ENCODE measurements at regions not wholly inside any gene's neighbourhood (a gene's known extent, or its start where the extent isn't known, plus 50 kb on each side); places are given as distances from the start of the nearest gene placed in this dataset.

- Histone ChIP-seq H3K4me1 (ENCODE audit: control insufficient read depth, insufficient read depth, low read length) (no peaks in the 10 kb centered on the region), H3K36me3 (ENCODE audit: control insufficient read depth in 2 of 2, insufficient read depth in 1 of 2, low read length in 2 of 2) (no peaks in the 10 kb centered on the region), H3K9me3 (ENCODE audit: control insufficient read depth, insufficient read depth, low read depth, low read length) (no peaks in the 10 kb centered on the region), H3K4me3 (ENCODE audit: low read depth, low read length) (no peak overlapping the region), H3K27ac (ENCODE audit: extremely low read depth, low read depth, low read length) (no peak overlapping the region)
- ChIA-PET CTCF (no interaction called here), POLR2A (no interaction called here)
- TF ChIP-seq BCL6B (tag by site-specific recombination; IDR thresholded peaks at IDR 0.05) (no peak), SCRT2 (tag by site-specific recombination; IDR thresholded peaks at IDR 0.05) (no peak), WT1 (tag by site-specific recombination; IDR thresholded peaks at IDR 0.05) (no peak), KLF10 (tag by site-specific recombination; IDR thresholded peaks at IDR 0.05) (no peak), GFI1B (tag by site-specific recombination; IDR thresholded peaks at IDR 0.05) (no peak), ZNF610 (tag by site-specific recombination; IDR thresholded peaks at IDR 0.05; ENCODE audit: borderline replicate concordance) (no peak), ZNF391 (tag by site-specific recombination; IDR thresholded peaks at IDR 0.05; ENCODE audit: borderline replicate concordance, low read depth) (no peak), ZBTB20 (tag by site-specific recombination; IDR thresholded peaks at IDR 0.05) (no peak), SETDB1 (IDR thresholded peaks at IDR 0.05; ENCODE audit: insufficient read length, low read length) (no peak)
- TF ChIP-seq, protein P1, sequence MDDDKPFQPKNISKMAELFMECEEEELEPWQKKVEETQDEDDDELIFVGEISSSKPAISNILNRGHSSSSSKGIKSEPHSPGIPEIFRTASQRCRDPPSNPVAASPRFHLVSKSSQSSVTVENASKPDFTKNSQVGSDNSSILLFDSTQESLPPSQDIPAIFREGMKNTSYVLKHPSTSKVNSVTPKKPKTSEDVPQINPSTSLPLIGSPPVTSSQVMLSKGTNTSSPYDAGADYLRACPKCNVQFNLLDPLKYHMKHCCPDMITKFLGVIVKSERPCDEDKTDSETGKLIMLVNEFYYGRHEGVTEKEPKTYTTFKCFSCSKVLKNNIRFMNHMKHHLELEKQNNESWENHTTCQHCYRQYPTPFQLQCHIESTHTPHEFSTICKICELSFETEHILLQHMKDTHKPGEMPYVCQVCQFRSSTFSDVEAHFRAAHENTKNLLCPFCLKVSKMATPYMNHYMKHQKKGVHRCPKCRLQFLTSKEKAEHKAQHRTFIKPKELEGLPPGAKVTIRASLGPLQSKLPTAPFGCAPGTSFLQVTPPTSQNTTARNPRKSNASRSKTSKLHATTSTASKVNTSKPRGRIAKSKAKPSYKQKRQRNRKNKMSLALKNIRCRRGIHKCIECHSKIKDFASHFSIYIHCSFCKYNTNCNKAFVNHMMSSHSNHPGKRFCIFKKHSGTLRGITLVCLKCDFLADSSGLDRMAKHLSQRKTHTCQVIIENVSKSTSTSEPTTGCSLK (tag by site-specific recombination; IDR thresholded peaks at IDR 0.05): no peak
Measured at GRCh38 chr7:138377306-138377705, 82.8 kb upstream of the TRIM24 start.

DNA sequence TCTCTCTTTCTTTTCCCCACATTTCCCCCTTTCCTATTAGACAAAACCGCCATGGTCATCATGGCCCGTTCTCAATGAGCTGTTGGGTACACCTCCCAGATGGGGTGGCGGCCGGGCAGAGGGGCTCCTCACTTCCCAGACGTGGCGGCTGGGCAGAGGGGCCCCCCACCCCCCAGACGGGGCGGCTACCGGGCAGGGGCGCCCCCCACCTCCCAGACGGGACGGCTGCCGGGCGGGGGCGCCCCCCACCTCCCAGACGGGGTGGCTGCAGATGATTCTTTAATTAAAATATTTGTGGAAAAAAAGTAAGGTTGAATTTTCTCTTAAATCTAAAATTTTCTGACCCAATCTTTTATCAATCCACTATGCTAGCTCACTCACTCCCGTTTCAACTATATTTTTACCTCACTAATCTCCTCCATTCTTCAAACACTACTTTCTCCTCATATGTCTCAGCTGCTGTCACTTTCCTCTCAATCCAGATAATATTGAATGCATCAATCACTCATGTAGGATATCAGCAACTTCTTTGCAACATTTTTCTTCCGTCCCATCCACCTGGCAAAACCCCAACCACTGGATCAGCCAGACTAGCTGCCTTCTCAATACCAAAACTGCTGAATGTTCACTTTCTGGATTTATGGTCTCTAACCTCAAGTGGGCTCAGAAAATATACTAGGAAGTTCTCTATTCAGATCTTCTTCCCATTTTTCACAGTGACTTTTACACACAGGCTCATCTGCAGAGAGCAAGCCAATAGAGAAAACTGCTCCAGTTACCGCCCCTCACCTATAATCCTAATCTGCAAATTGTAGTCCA lies 81.1 kb upstream of the TRIM24 start:
- POLR2A ChIA-PET: no interaction called here
- no peaks in the 10 kb centered on the region for H3K36me3 ChIP-seq (ENCODE audit: control insufficient read depth in 2 of 2, insufficient read depth in 1 of 2, low read length in 2 of 2)
- no peaks in the 10 kb centered on the region for H3K9me3 ChIP-seq (ENCODE audit: control insufficient read depth, insufficient read depth, low read depth, low read length)
- CTCF ChIA-PET: no interaction called here
- no peaks in the 10 kb centered on the region for H3K4me1 ChIP-seq (ENCODE audit: control insufficient read depth, insufficient read depth, low read length)
- TF ChIP-seq ZFP41 (tag by site-specific recombination; IDR thresholded peaks at IDR 0.05; ENCODE audit: borderline replicate concordance): no peak
- TF ChIP-seq, protein P2, sequence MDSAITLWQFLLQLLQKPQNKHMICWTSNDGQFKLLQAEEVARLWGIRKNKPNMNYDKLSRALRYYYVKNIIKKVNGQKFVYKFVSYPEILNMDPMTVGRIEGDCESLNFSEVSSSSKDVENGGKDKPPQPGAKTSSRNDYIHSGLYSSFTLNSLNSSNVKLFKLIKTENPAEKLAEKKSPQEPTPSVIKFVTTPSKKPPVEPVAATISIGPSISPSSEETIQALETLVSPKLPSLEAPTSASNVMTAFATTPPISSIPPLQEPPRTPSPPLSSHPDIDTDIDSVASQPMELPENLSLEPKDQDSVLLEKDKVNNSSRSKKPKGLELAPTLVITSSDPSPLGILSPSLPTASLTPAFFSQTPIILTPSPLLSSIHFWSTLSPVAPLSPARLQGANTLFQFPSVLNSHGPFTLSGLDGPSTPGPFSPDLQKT (IDR thresholded peaks at IDR 0.05; ENCODE audit: borderline replicate concordance, low read depth, low read length): no peak
- TF ChIP-seq ZNF2 (tag by site-specific recombination; IDR thresholded peaks at IDR 0.05): no peak
- no peak for TF ChIP-seq ZNF248 (tag by site-specific recombination; IDR thresholded peaks at IDR 0.05)
- TF ChIP-seq ZNF350 (tag by site-specific recombination; IDR thresholded peaks at IDR 0.05): no peak
- H3K4me3 ChIP-seq (ENCODE audit: low read depth, low read length): no peak overlapping the region
- no peak overlapping the region for H3K27ac ChIP-seq (ENCODE audit: extremely low read depth, low read depth, low read length)

DNA sequence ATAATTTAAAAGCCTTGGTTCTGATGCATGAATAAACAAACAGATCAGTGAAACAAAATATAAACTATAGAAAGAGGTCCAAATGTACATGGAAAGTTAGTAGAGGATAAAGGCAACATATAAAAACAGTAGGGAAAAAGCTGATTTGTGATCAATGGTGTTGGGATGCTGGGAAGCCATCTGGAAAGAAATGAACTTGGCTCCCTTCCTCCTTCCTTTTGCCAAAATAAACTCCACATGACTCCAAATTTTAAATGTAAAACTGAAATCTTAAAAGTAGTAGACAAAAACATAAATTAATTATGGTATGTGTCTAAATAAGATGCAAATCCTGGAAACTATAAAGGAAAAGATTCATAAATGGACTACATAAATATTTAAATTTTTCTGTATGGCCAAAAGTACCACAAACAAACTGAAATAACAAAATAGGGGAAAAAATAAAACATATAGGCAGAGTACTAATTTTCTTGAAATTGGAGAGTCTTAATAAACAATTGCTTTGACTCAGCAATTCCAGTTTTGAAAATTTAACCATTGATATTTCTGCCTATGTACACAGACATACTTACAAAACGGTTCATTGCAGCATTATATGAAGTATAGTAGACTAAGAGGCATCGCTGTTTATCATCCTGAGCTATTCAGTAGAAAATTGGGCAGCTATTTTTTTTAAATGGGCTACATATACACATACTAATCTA lies 77.0 kb upstream of the TRIM24 start:
- CTCF ChIA-PET: no interaction called here
- H3K27ac ChIP-seq (ENCODE audit: extremely low read depth, low read depth, low read length): no peak overlapping the region
- no peaks in the 10 kb centered on the region for H3K9me3 ChIP-seq (ENCODE audit: control insufficient read depth, insufficient read depth, low read depth, low read length)
- H3K4me1 ChIP-seq (ENCODE audit: control insufficient read depth, insufficient read depth, low read length): no peaks in the 10 kb centered on the region
- POLR2A ChIA-PET: no interaction called here
- H3K4me3 ChIP-seq (ENCODE audit: low read depth, low read length): no peak overlapping the region
- H3K36me3 ChIP-seq (ENCODE audit: control insufficient read depth in 2 of 2, insufficient read depth in 1 of 2, low read length in 2 of 2): no peaks in the 10 kb centered on the region
- TF ChIP-seq ZNF791 (tag by site-specific recombination; IDR thresholded peaks at IDR 0.05): no peak
- no peak for TF ChIP-seq ZNF404 (tag by site-specific recombination; IDR thresholded peaks at IDR 0.05)
- TF ChIP-seq BCL11A (tag by site-specific recombination; IDR thresholded peaks at IDR 0.05; ENCODE audit: low read depth): no peak
- no peak for TF ChIP-seq ZNF747 (tag by site-specific recombination; IDR thresholded peaks at IDR 0.05)
- no peak for TF ChIP-seq ZNF658 (tag by site-specific recombination; IDR thresholded peaks at IDR 0.05)
- no peak for TF ChIP-seq ZNF423 (tag by site-specific recombination; IDR thresholded peaks at IDR 0.05)
- no peak for TF ChIP-seq ZNF785 (tag by site-specific recombination; IDR thresholded peaks at IDR 0.05)
- no peak for TF ChIP-seq SP3 (tag by site-specific recombination; IDR thresholded peaks at IDR 0.05)
- no peak for TF ChIP-seq ZXDB (tag by site-specific recombination; IDR thresholded peaks at IDR 0.05)
- TF ChIP-seq, protein P3, sequence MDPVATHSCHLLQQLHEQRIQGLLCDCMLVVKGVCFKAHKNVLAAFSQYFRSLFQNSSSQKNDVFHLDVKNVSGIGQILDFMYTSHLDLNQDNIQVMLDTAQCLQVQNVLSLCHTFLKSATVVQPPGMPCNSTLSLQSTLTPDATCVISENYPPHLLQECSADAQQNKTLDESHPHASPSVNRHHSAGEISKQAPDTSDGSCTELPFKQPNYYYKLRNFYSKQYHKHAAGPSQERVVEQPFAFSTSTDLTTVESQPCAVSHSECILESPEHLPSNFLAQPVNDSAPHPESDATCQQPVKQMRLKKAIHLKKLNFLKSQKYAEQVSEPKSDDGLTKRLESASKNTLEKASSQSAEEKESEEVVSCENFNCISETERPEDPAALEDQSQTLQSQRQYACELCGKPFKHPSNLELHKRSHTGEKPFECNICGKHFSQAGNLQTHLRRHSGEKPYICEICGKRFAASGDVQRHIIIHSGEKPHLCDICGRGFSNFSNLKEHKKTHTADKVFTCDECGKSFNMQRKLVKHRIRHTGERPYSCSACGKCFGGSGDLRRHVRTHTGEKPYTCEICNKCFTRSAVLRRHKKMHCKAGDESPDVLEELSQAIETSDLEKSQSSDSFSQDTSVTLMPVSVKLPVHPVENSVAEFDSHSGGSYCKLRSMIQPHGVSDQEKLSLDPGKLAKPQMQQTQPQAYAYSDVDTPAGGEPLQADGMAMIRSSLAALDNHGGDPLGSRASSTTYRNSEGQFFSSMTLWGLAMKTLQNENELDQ (tag by site-specific recombination; IDR thresholded peaks at IDR 0.05; ENCODE audit: low read depth): no peak

Data from HEK293 (cell line).